Right cardiac atrium (tissue), 5 donors: ENCODE measurements at regions not wholly inside any gene's neighbourhood (a gene's known extent, or its start where the extent isn't known, plus 50 kb on each side); places are given as distances from the start of the nearest gene placed in this dataset.

Source experiments
- ATAC-seq, 2 donors: fragments of 200-7000 bp; cut with Tn5 transposase; one replicate each; pipeline versions ENCODE4 v1.8.0 to v1.9.1; 2020; ENCODE audit warnings: moderate library complexity in 2 of 2, mild to moderate bottlenecking in 1 of 2
- DNase-seq, 3 donors: peaks; one replicate each; pipeline ENCODE4 v3.0.0-alpha.2; 2020
- H3K27ac ChIP-seq: one replicate; pipeline ENCODE4 v1.5.1; 2013; ENCODE audit warnings: mild to moderate bottlenecking, low read length, control low read depth, moderate library complexity
- H3K27me3 ChIP-seq: one replicate; pipeline ENCODE4 v1.6.1; 2013; ENCODE audit not compliant: control insufficient read depth, insufficient read depth
- H3K4me1 ChIP-seq: one replicate; pipeline ENCODE4 v1.6.1; 2013; ENCODE audit warnings: low read length; ENCODE audit not compliant: control insufficient read depth, insufficient read depth
- H3K4me3 ChIP-seq: one replicate; pipeline ENCODE4 v1.5.1; 2013; ENCODE audit warnings: low read length, control low read depth
- H3K9me3 ChIP-seq: one replicate; pipeline ENCODE4 v1.6.1; 2013; ENCODE audit warnings: low read length; ENCODE audit not compliant: control insufficient read depth
- WGBS: extraction: QIAGEN DNeasy Blood & Tissue Kit; methylation state at CpG from one replicate; pipeline ENCODE4 v1.1.7; 2013; 5-methylcytosine and 5-hydroxymethylcytosine counted together
- intact Hi-C, 4 donors: fragments of 100-400 bp; cut with DNase I; formaldehyde crosslinking; loops; one replicate each; pipeline versions ENCODE4 v1.11.0 to v1.14.0; 2022 to 2023
- donor health status: healthy with polysubstance abuse.
- donor health status: DM: no; HTN: yes; CAD: no.
- donor health status: DM: no; HTN: no; CAD: no.
- donor health status: DM: no; HTN: yes; CAD: no; lungs with severe emphysema.
- donor health status: DM: yes; HTN: yes; CAD: no.

DNA sequence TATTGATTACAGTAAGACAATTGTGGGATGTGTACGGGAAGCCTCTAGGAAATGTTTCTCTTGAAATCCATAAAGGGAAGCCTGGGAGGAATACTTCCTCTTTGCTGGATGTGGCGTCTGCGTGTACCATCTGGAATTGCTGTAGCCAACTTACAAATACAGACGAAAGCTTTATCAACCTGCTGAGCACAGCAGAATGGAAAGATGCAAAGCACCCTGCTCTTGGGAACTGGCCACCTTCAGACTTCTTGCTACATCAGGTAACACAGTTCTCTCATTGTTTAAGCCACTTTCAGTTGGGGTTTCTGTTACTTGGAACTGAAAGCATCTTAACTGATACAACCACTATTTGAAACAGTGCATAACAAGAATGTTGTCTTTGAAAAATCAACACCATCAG, 213.8 kb downstream of the HRH4 start:
- no peak for ATAC-seq
- no peaks in the 10 kb centered on the region for H3K9me3 ChIP-seq
- no peaks in the 10 kb centered on the region for H3K27me3 ChIP-seq
- no peaks in the 10 kb centered on the region for H3K4me1 ChIP-seq
- H3K27ac ChIP-seq = no peak overlapping the region
- H3K4me3 ChIP-seq = no peak overlapping the region
- DNase-seq = no peak
- 64% methylated on average over 4 of the region's 4 CpGs for WGBS
- intact Hi-C loops = loop anchor here in 1 of 4 donors (10.0 kb wide), 1 partner anchor 69 kb away; no protein-coding TSS in a partner anchor

DNA sequence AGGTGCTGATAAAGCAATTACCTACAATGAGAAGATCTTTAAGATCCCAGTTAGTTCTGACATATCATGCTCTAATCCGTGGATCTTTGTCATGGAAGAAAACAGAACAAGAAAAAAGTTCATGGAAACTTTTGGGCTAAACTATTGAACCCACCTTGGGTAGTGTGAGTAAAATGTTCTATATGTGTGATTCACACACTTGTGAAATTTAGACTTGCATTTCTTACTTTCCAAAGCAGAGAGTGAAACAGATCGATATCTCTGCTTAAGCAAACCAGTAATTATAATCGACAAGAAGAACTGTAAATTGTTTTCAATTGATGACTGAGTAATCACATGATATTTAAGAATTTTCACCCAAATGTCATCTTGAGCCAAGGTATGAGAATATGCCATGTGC, 214.2 kb downstream of the HRH4 start:
- ATAC-seq = no peak
- no peaks in the 10 kb centered on the region for H3K27me3 ChIP-seq
- no peak overlapping the region for H3K4me3 ChIP-seq
- no peaks in the 10 kb centered on the region for H3K4me1 ChIP-seq
- intact Hi-C loops = loop anchor here in 1 of 4 donors (10.0 kb wide), 1 partner anchor 70 kb away; no protein-coding TSS in a partner anchor
- no peak for DNase-seq
- H3K9me3 ChIP-seq = no peaks in the 10 kb centered on the region
- no peak overlapping the region for H3K27ac ChIP-seq
- 92% methylated on average over 3 of the region's 3 CpGs for WGBS

DNA sequence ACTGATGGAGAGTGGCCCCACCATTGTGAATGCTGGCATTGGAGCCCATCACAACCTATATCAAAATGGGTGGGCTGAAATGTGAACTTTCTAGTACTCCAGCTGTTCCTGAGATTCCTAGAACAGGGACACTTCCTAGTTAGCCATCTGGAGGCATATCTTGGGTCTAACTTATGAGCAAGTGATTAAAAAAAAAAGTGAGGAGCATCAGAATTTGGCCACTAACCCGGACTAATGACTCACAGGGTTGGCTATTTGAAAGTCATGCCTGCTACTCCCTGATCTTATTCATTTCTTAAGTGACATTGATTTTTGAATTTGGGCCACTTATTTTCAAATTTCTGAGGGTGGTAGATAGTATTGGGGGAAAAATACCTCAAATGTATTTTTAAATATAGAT, 216.6 kb downstream of the HRH4 start:
- no peak overlapping the region for H3K4me3 ChIP-seq
- intact Hi-C loops = loop anchor here in 1 of 4 donors (10.0 kb wide), 1 partner anchor 72 kb away; no protein-coding TSS in a partner anchor
- H3K4me1 ChIP-seq = no peaks in the 10 kb centered on the region
- 79% methylated on average over 1 of the region's 1 CpG for WGBS
- H3K27me3 ChIP-seq = no peaks in the 10 kb centered on the region
- H3K27ac ChIP-seq = no peak overlapping the region
- DNase-seq (no peak), ATAC-seq (no peak)
- no peaks in the 10 kb centered on the region for H3K9me3 ChIP-seq

DNA sequence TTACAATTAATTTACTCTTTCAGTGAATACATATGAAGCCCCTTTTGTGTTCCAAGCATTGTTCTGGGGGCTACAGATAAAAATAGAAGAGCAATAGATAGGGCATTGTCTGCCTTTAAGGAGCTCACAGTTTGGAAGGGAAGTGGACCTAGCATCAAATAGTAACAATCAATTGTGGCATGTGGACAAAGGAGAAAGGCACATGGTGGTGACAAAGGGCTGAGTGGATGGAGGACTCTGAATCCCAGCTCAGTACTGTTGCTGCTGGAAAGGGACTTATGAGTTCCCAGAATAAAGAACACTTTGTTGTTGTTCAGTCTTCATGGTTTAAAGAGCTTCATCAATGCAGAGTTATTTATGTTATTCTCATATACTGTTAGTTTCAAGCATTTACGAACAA, 217.7 kb downstream of the HRH4 start:
- no peak for ATAC-seq
- no peak for DNase-seq
- H3K4me3 ChIP-seq = no peak overlapping the region
- intact Hi-C loops = loop anchor here in 1 of 4 donors (10.0 kb wide), 1 partner anchor 73 kb away; no protein-coding TSS in a partner anchor
- H3K9me3 ChIP-seq = no peaks in the 10 kb centered on the region
- 95% methylated on average over 1 of the region's 1 CpG for WGBS
- no peaks in the 10 kb centered on the region for H3K4me1 ChIP-seq
- H3K27ac ChIP-seq = no peak overlapping the region
- no peaks in the 10 kb centered on the region for H3K27me3 ChIP-seq

DNA sequence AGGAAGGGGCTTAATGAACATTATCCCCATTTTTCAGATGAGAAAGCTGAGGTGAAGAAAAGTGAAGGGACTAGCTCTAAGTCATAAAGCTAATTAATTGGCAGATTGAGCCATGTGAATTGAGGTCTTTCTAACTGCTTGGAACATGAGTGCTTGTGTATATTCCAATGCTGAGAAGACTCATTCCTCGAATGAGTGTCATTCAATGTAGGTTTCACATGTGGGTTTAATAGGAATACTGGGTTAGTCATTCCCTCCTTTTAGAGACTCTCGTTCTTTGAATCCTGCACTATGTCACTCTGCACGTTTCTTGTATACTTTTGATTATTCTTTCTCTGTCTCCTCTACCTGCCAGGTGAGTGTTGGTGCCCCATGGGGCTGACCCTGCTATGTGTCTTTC, 218.2 kb downstream of the HRH4 start:
- DNase-seq = no peak
- no peaks in the 10 kb centered on the region for H3K4me1 ChIP-seq
- H3K4me3 ChIP-seq = no peak overlapping the region
- no peak overlapping the region for H3K27ac ChIP-seq
- 84% methylated on average over 3 of the region's 3 CpGs for WGBS
- no peaks in the 10 kb centered on the region for H3K27me3 ChIP-seq
- no peaks in the 10 kb centered on the region for H3K9me3 ChIP-seq
- no peak for ATAC-seq
- intact Hi-C loops = loop anchor here in 1 of 4 donors (10.0 kb wide), 1 partner anchor 74 kb away; no protein-coding TSS in a partner anchor

DNA sequence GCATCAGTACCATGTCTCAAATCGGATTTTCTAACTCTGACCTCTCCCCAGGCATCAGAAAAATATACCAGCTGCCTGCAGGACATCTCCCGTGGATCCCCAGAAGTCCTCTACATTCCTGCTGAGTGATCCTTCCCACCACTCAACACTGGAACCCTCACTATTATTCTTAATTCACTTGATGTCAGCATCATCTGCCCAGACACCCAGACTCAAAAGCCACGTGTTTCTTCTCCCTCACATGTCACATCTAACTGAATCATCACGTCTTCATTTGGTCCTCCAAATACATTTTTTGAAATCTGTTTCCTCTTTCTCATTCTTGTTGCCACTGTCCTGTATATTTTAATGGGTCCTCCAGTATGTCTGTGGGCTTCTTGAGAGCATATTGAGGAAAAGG, 218.6 kb downstream of the HRH4 start:
- no peak overlapping the region for H3K27ac ChIP-seq
- no peaks in the 10 kb centered on the region for H3K4me1 ChIP-seq
- no peak overlapping the region for H3K4me3 ChIP-seq
- WGBS = 43% methylated on average over 4 of the region's 4 CpGs
- no peak for DNase-seq
- H3K9me3 ChIP-seq = no peaks in the 10 kb centered on the region
- no peak for ATAC-seq
- no peaks in the 10 kb centered on the region for H3K27me3 ChIP-seq
- intact Hi-C loops = loop anchor here in 1 of 4 donors (10.0 kb wide), 1 partner anchor 74 kb away; no protein-coding TSS in a partner anchor

DNA sequence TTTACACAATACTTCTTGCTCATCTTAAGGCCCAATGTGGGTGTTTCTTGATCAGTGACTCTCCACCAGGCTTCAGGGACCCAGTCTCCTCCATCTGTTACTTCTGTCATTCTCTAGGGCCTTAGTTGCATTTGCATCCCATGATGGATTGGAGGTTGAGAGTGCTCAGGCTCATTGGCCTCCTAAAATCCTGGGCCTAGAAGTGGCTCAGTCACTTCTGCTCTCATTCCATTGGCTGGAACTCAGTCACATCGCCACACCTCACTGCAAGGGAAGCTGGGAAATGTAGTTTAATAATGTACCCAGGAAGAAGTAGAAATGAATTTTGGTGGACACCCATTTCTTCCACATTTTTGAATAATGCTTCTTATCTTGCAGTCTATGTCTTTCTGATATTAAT, 223.5 kb downstream of the HRH4 start:
- H3K27ac ChIP-seq = no peak overlapping the region
- intact Hi-C loops = loop anchor here in 1 of 4 donors (10.0 kb wide), 1 partner anchor 81 kb away; no protein-coding TSS in a partner anchor
- no peaks in the 10 kb centered on the region for H3K27me3 ChIP-seq
- ATAC-seq (no peak), DNase-seq (no peak)
- no peaks in the 10 kb centered on the region for H3K9me3 ChIP-seq
- 94% methylated on average over 1 of the region's 1 CpG for WGBS
- H3K4me1 ChIP-seq = no peaks in the 10 kb centered on the region
- no peak overlapping the region for H3K4me3 ChIP-seq

DNA sequence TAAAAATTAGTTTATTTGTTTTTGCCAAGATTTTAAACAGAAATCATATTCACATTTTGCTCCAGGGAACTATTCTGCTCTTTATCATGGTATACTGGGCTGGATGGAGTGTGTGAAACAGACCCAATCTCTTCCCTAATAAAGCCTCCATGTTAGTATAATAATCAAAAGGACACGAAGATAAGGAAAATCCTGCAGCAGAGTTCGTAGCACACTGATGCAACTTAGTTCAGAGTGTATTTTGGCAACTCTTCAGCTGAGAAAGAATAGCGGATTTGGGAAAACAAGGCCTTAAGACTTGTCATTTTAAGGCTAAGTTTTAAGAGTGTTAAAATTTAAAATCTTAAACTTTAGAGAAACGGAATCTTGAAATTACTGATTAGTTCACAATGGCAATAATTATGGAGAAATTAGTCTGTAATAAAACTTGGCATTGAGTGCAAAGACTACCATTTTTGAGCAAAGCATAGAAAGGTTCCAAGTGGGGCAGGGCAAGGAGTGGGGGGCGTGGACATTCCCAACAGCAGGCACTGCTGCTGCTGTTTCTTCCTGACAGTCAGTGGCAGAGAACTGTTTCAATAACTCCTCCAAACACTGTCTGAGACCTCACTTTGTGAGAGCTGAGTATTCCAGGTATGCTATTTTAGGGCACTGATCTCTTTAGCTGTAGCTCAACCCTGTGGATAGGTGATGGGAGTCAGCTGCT, 225.0 kb downstream of the HRH4 start:
- Histone ChIP-seq H3K27me3 (no peaks in the 10 kb centered on the region), H3K9me3 (no peaks in the 10 kb centered on the region), H3K27ac (no peak overlapping the region), H3K4me1 (no peaks in the 10 kb centered on the region), H3K4me3 (no peak overlapping the region)
- peak; percentile 28 to 57 (median 53) for DNase-seq
- 51% methylated on average over 5 of the region's 5 CpGs for WGBS
- intact Hi-C loops = loop anchor here in 1 of 4 donors (10.0 kb wide), 1 partner anchor 79 kb away; no protein-coding TSS in a partner anchor
- ATAC-seq = peak; percentile 69 to 91

DNA sequence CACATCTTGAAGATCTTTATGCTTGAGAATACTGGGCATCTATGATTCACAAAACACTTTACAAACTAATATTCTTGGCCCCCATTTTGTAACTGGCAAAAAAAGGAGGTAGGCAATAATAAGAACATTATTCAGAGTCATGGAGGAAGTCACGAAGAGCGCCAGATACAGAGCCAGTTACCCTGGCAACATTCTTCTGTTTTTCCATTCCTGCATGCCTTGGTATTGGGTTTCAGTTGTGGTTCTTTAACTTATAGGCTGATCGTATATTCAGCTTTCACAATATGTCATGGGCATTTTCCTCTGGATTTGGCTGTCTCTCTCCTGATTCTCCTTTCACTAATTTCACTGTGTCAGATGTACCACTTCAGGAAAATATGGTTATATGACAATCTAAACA, 234.7 kb downstream of the HRH4 start:
- ATAC-seq (no peak), DNase-seq (no peak)
- Histone ChIP-seq H3K4me3 (no peak overlapping the region), H3K4me1 (no peaks in the 10 kb centered on the region), H3K27me3 (no peaks in the 10 kb centered on the region), H3K27ac (no peak overlapping the region), H3K9me3 (peaks cover 2% of the 10 kb centered on the region)
- WGBS = 85% methylated on average over 3 of the region's 3 CpGs
- intact Hi-C loops = no loop called here

DNA sequence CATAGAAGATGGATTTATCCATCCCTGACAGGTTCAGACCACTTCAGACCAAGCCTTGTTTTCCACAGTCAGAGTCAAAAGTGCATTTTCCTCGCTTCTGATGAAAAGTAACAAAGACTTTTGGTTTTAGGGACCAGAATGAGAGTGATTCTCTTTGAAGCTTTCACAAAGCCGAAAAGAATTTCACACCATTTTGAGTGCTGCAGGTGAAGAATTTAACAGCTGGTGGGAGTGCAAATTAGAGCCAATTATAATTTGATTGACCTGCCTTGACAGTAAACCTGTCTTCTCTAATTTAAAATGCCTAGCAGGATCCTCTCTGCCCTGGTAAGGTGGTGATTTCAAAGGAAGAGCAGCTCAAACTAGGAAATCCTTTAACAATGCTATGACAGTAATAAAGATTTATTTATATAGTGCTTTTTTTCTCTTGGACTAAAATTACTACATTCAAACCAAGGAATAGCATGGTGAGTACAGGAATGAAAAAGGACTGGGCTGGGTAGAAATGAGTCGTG, 241.6 kb downstream of the HRH4 start:
- Histone ChIP-seq H3K4me1 (no peaks in the 10 kb centered on the region), H3K9me3 (peaks cover 2% of the 10 kb centered on the region), H3K27ac (no peak overlapping the region), H3K27me3 (no peaks in the 10 kb centered on the region), H3K4me3 (no peak overlapping the region)
- ATAC-seq (no peak), DNase-seq (no peak)
- intact Hi-C loops = no loop called here
- WGBS = 63% methylated on average over 3 of the region's 3 CpGs

DNA sequence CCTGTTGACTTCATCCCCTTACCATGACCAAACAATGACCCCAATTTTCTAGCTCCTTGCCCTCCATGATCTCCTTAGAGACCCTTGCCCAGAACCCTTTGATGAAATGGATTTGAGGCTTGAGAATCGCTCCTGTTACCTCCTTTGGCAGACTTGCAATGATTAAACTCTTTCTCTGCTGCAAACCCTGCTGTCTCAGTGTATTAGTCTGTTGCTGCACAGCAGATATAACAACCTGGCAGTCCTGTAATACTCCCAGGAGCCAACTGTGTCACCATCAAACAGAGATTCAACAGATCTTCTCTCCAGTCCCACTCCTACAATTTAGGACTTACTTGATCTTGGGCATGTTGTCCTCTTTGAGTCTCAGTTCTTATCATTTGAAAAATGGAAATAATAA, 242.9 kb downstream of the HRH4 start:
- intact Hi-C loops = no loop called here
- 94% methylated on average over 1 of the region's 1 CpG for WGBS
- no peaks in the 10 kb centered on the region for H3K4me1 ChIP-seq
- ATAC-seq = no peak
- no peak for DNase-seq
- H3K4me3 ChIP-seq = no peak overlapping the region
- H3K9me3 ChIP-seq = peaks cover 2% of the 10 kb centered on the region
- no peak overlapping the region for H3K27ac ChIP-seq
- H3K27me3 ChIP-seq = no peaks in the 10 kb centered on the region
